ENCODE measurements at regions not wholly inside any gene's neighbourhood (a gene's known extent, or its start where the extent isn't known, plus 50 kb on each side); places are given as distances from the start of the nearest gene placed in this dataset.

DNA sequence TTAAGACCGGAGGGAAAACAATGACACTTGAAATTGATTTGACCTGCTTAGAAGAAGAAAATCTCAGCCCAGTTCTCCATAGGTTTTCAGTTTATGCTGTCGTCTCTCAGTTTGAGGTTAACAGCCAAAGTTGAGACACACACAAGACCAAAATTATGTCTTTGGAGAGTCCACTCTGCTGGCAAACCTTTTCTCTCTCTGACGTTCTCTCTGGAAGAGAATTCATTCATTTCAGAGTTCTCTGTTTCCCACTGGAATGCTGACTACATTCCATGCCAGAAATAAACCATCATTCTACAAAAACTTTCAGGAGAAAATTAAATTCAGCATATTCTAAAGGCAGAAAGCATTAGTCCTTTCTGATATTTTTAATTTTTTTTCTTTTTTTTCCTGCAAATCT lies 155.2 kb downstream of the TFAP2A start:
- no peak for DNase-seq (ENCODE audit: low spot score)
- Histone ChIP-seq H3K36me3 (ENCODE audit: control insufficient read depth in 4 of 4, insufficient read depth in 3 of 4, low read depth in 1 of 4, low read length in 3 of 4) (no peaks in the 10 kb centered on the region), H3K27me3 (ENCODE audit: control insufficient read depth in 4 of 4, insufficient read depth in 4 of 4, low read length in 3 of 4) (no peaks in the 10 kb centered on the region), H3K4me3 (ENCODE audit: low read depth in 1 of 3, low read length in 3 of 3) (no peak overlapping the region), H3K4me1 (ENCODE audit: control insufficient read depth in 4 of 4, insufficient read depth in 4 of 4, low read length in 3 of 4) (no peaks in the 10 kb centered on the region), H3K9me3 (ENCODE audit: control insufficient read depth in 4 of 4, low read length in 3 of 4) (no peaks in the 10 kb centered on the region), H3K27ac (ENCODE audit: low read depth in 1 of 2, low read length in 2 of 2) (no peak overlapping the region), H3K9ac (ENCODE audit: low read depth in 1 of 2, low read length in 2 of 2) (no peak overlapping the region)
- TF ChIP-seq SP1 (IDR thresholded peaks at IDR 0.05) (no peak), RAD21 (IDR thresholded peaks at IDR 0.05) (no peak), HNF4A (conservative IDR thresholded peaks at IDR 0.05) (no peak), TAF1 (conservative IDR thresholded peaks at IDR 0.05) (no peak), RXRA (IDR thresholded peaks at IDR 0.05) (no peak)
- 46% methylated on average over 3 of the region's 3 CpGs for WGBS

DNA sequence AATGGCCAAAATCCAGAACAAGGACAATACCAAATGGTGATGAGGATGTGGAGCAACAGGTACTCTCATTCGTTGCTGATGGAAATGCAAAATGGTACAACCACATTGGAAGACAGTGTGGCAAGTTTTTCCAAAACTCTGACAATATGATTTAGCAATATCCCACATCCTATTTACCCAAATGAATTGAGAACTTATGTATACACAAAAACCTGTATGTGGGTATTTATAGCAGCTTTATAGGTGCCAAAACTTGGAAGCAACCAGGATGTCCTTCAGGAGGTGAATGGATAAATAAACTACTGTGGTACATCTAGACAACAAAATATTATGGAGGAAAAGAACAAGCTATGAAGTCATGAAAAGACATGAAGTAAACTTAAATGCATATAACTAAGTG lies 156.5 kb downstream of the TFAP2A start:
- no peak for TF ChIP-seq FOXA1 (IDR thresholded peaks at IDR 0.05)
- TF ChIP-seq, protein P1, sequence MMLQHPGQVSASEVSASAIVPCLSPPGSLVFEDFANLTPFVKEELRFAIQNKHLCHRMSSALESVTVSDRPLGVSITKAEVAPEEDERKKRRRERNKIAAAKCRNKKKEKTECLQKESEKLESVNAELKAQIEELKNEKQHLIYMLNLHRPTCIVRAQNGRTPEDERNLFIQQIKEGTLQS (IDR thresholded peaks at IDR 0.05): no peak
- no peak for TF ChIP-seq JUND (IDR thresholded peaks at IDR 0.05)
- no peak for TF ChIP-seq GABPA (IDR thresholded peaks at IDR 0.05 in 1 of 2, conservative IDR thresholded peaks at IDR 0.05 in 1 of 2)
- no peak for TF ChIP-seq RAD21 (IDR thresholded peaks at IDR 0.05)
- no peak for TF ChIP-seq YY1 (IDR thresholded peaks at IDR 0.05)
- TF ChIP-seq HNF4A (conservative IDR thresholded peaks at IDR 0.05): no peak
- TF ChIP-seq SP1 (IDR thresholded peaks at IDR 0.05): no peak
- no peak for TF ChIP-seq TAF1 (conservative IDR thresholded peaks at IDR 0.05)
- DNase-seq (ENCODE audit: low spot score): no peak
- no peak overlapping the region for H3K9ac ChIP-seq (ENCODE audit: low read depth in 1 of 2, low read length in 2 of 2)
- no peaks in the 10 kb centered on the region for H3K4me1 ChIP-seq (ENCODE audit: control insufficient read depth in 4 of 4, insufficient read depth in 4 of 4, low read length in 3 of 4)
- WGBS: 74% methylated on average over 1 of the region's 1 CpG
- H3K36me3 ChIP-seq (ENCODE audit: control insufficient read depth in 4 of 4, insufficient read depth in 3 of 4, low read depth in 1 of 4, low read length in 3 of 4): no peaks in the 10 kb centered on the region
- no peak overlapping the region for H3K27ac ChIP-seq (ENCODE audit: low read depth in 1 of 2, low read length in 2 of 2)
- no peak overlapping the region for H3K4me3 ChIP-seq (ENCODE audit: low read depth in 1 of 3, low read length in 3 of 3)
- H3K9me3 ChIP-seq (ENCODE audit: control insufficient read depth in 4 of 4, low read length in 3 of 4): no peaks in the 10 kb centered on the region
- no peaks in the 10 kb centered on the region for H3K27me3 ChIP-seq (ENCODE audit: control insufficient read depth in 4 of 4, insufficient read depth in 4 of 4, low read length in 3 of 4)

DNA sequence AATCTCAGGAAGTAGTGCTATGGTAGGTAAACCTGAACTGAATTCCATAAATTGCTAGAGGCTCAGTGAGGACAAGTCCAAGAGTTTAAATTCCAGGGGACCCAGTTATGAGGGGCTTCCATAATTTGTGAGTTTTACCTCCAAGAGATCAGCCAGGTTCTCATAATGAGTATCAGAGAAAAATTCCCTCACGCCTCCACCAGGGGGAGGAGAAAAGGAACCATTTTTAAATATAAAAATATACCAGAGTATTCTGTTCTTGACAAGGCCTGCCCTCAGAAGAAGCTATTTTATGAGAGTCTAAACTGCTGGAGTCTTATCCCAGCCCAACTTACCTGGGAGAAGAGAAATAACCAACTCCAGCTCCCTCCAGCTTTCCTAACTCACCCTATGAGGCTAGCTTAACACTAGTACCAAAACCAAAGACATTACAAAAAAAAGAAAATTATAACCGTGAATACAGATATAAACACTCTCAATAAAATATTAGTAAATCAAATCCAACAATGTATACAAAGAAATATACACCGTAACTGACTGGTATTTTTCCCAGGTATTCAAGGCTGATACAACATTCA lies 158.7 kb downstream of the TFAP2A start:
- Histone ChIP-seq H3K9me3 (ENCODE audit: control insufficient read depth in 4 of 4, low read length in 3 of 4) (no peaks in the 10 kb centered on the region), H3K9ac (ENCODE audit: low read depth in 1 of 2, low read length in 2 of 2) (no peak overlapping the region), H3K4me3 (ENCODE audit: low read depth in 1 of 3, low read length in 3 of 3) (no peak overlapping the region), H3K27ac (ENCODE audit: low read depth in 1 of 2, low read length in 2 of 2) (no peak overlapping the region), H3K4me1 (ENCODE audit: control insufficient read depth in 4 of 4, insufficient read depth in 4 of 4, low read length in 3 of 4) (no peaks in the 10 kb centered on the region), H3K36me3 (ENCODE audit: control insufficient read depth in 4 of 4, insufficient read depth in 3 of 4, low read depth in 1 of 4, low read length in 3 of 4) (no peaks in the 10 kb centered on the region), H3K27me3 (ENCODE audit: control insufficient read depth in 4 of 4, insufficient read depth in 4 of 4, low read length in 3 of 4) (no peaks in the 10 kb centered on the region)
- DNase-seq (ENCODE audit: low spot score): no peak
- TF ChIP-seq NR2F2 (IDR thresholded peaks at IDR 0.05) (no peak), RAD21 (IDR thresholded peaks at IDR 0.05) (peak in 1 of 2 donors; percentile 14)
- TF ChIP-seq, protein P2, sequence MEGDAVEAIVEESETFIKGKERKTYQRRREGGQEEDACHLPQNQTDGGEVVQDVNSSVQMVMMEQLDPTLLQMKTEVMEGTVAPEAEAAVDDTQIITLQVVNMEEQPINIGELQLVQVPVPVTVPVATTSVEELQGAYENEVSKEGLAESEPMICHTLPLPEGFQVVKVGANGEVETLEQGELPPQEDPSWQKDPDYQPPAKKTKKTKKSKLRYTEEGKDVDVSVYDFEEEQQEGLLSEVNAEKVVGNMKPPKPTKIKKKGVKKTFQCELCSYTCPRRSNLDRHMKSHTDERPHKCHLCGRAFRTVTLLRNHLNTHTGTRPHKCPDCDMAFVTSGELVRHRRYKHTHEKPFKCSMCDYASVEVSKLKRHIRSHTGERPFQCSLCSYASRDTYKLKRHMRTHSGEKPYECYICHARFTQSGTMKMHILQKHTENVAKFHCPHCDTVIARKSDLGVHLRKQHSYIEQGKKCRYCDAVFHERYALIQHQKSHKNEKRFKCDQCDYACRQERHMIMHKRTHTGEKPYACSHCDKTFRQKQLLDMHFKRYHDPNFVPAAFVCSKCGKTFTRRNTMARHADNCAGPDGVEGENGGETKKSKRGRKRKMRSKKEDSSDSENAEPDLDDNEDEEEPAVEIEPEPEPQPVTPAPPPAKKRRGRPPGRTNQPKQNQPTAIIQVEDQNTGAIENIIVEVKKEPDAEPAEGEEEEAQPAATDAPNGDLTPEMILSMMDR (IDR thresholded peaks at IDR 0.05; ENCODE audit: low read depth, low read length, missing input control): peak; percentile 35
- WGBS: 79% methylated on average over 3 of the region's 3 CpGs

All from liver (tissue), 8 donors.